KMS-11 (cell line): ENCODE measurements at regions not wholly inside any gene's neighbourhood (a gene's known extent, or its start where the extent isn't known, plus 50 kb on each side); places are given as distances from the start of the nearest gene placed in this dataset.
"Not testable (repeated sequence)": the region's sequence is repeated elsewhere in the genome, so short reads cannot be mapped to it uniquely, and the experiment has no call there.

Experiments used
- H2AFZ ChIP-seq: fragments of 200-600 bp; sonication (generic); 2 replicates; pipeline ENCODE4 v1.6.1; 2016; ENCODE audit warnings: antibody characterized with exemption, mixed run types, low read depth
- H3K27ac ChIP-seq: fragments of 200-600 bp; sonication (generic); 2 replicates; pipeline ENCODE4 v1.6.1; 2016; ENCODE audit warnings: mild to moderate bottlenecking, mixed run types
- H3K27me3 ChIP-seq: fragments of 200-600 bp; sonication (generic); 2 replicates; pipeline ENCODE4 v1.6.1; 2017; ENCODE audit warnings: mild to moderate bottlenecking, low read depth, mixed run types, moderate library complexity; ENCODE audit not compliant: insufficient read depth
- H3K36me3 ChIP-seq: fragments of 200-600 bp; sonication (generic); 2 replicates; pipeline ENCODE4 v1.6.1; 2017; ENCODE audit warnings: mild to moderate bottlenecking, mixed run types; ENCODE audit not compliant: insufficient read depth
- H3K4me1 ChIP-seq: fragments of 200-600 bp; sonication (generic); 2 replicates; pipeline ENCODE4 v1.6.1; 2016; ENCODE audit warnings: mild to moderate bottlenecking, low read depth, mixed run types; ENCODE audit not compliant: poor library complexity, severe bottlenecking
- H3K4me2 ChIP-seq: fragments of 200-600 bp; sonication (generic); 2 replicates; pipeline ENCODE4 v1.7.0; 2016; ENCODE audit warnings: mild to moderate bottlenecking, mixed run types
- H3K4me3 ChIP-seq: fragments of 200-600 bp; sonication (generic); IDR thresholded peaks from 2 replicates; pipeline ENCODE4 v1.6.1; 2017; ENCODE audit warnings: low read depth, low read length, mixed read lengths; ENCODE audit not compliant: insufficient read depth
- H3K79me2 ChIP-seq: fragments of 200-600 bp; sonication (generic); 2 replicates; pipeline ENCODE4 v1.6.1; 2016; ENCODE audit warnings: low read depth, mixed run types; ENCODE audit not compliant: insufficient read depth
- H3K9ac ChIP-seq: fragments of 200-600 bp; sonication (generic); 2 replicates; pipeline ENCODE4 v1.6.1; 2016; ENCODE audit warnings: mild to moderate bottlenecking, mixed run types
- H4K20me1 ChIP-seq: fragments of 200-600 bp; sonication (generic); 2 replicates; pipeline ENCODE4 v1.6.1; 2016; ENCODE audit warnings: mild to moderate bottlenecking, mixed run types; ENCODE audit not compliant: insufficient read depth
- TF ChIP-seq, protein P1 (sequence below): fragments of 200-600 bp; sonication (generic); conservative IDR thresholded peaks from 2 replicates; pipeline ENCODE4 v1.6.1; 2017; ENCODE audit warnings: low read depth, mild to moderate bottlenecking, antibody characterized with exemption, low read length, moderate library complexity, mixed read lengths

DNA sequence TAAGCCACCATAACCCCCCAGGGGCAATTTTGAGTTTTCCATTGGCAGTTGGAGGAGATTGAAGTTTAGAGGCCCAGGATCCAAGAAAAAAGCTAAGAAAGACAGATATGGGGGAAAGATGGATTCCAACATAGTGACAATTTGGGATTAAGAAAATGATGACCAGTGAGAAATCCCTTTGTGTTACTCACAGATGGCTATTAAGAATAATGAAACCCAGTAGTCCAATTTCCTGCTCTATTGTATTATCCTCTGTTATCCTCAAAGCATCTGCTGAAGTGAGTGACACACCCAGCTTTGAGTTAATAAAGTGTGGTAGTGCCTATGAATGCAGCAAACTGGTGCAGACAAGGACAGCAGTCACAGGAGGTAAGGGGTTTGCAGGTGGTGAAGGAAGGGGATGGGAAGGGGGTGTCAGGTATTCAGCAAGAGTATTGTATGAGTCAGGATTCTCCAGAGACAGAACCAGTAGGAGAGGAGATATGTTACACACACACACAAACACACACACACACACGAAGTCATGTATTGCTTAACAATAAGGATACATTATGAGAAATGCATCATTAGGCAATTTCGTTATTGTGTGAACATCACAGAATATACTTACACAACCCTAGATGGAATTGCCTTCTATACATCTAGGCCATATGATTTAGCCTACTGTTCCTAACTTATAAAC is 112.4 kb upstream of the VANGL1 start:
- no peaks in the 10 kb centered on the region for H3K79me2 ChIP-seq
- H3K4me1 ChIP-seq, result no peaks in the 10 kb centered on the region
- H2AFZ ChIP-seq, result no peak overlapping the region
- no peaks in the 10 kb centered on the region for H3K36me3 ChIP-seq
- no peaks in the 10 kb centered on the region for H3K27me3 ChIP-seq
- H4K20me1 ChIP-seq, result no peaks in the 10 kb centered on the region
- H3K4me2 ChIP-seq, result no peak overlapping the region
- H3K4me3 ChIP-seq, result no peak overlapping the region
- TF ChIP-seq, protein P1, sequence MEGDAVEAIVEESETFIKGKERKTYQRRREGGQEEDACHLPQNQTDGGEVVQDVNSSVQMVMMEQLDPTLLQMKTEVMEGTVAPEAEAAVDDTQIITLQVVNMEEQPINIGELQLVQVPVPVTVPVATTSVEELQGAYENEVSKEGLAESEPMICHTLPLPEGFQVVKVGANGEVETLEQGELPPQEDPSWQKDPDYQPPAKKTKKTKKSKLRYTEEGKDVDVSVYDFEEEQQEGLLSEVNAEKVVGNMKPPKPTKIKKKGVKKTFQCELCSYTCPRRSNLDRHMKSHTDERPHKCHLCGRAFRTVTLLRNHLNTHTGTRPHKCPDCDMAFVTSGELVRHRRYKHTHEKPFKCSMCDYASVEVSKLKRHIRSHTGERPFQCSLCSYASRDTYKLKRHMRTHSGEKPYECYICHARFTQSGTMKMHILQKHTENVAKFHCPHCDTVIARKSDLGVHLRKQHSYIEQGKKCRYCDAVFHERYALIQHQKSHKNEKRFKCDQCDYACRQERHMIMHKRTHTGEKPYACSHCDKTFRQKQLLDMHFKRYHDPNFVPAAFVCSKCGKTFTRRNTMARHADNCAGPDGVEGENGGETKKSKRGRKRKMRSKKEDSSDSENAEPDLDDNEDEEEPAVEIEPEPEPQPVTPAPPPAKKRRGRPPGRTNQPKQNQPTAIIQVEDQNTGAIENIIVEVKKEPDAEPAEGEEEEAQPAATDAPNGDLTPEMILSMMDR, result no peak
- H3K9ac ChIP-seq, result no peak overlapping the region
- H3K27ac ChIP-seq, result no peak overlapping the region

DNA sequence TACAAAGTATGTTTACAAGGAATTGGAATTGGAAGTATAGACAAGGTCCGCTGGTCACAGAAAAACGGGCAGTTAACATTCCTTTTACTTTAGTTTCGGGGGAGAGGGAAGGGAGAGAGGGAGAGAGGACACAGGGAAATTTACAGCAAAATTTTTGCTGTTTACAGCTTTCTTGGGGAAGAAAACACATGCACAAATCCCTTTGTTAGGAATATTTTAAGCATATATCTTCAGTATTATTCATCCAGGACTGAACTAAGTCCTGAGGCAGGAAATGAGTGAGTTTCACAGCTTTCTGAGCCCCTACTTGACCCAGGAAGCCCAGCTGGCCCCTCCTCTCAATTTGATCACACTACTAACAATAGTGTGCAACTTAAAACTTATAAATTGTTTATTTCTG is 113.4 kb upstream of the VANGL1 start:
- H3K79me2 ChIP-seq, H3K4me3 ChIP-seq, H2AFZ ChIP-seq, H3K27me3 ChIP-seq, H4K20me1 ChIP-seq, H3K27ac ChIP-seq, H3K4me2 ChIP-seq, H3K36me3 ChIP-seq, H3K4me1 ChIP-seq, H3K9ac ChIP-seq: not testable (repeated sequence)

DNA sequence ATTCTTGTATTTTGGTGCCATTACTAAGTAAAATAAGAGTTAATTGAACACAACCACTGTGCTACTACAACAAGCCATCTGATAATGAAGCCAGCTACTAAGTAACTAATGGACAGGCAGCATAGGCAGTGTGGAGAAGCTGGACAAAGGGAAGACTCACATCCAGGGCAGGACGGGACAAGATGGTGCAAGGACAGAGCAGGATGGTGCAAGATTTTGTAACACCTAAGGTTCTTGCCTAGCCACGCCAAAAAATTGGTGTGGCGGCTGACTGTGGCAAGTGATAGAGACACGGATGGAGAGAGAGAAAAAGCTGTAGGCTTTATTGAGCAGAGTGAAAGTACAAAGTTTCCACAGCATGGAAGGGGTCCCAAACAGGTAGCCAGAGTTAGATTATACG is 114.0 kb upstream of the VANGL1 start:
- H4K20me1 ChIP-seq, result no peaks in the 10 kb centered on the region
- H2AFZ ChIP-seq, result no peak overlapping the region
- no peak overlapping the region for H3K4me3 ChIP-seq
- no peaks in the 10 kb centered on the region for H3K36me3 ChIP-seq
- no peaks in the 10 kb centered on the region for H3K4me1 ChIP-seq
- H3K9ac ChIP-seq, result no peak overlapping the region
- H3K79me2 ChIP-seq, result no peaks in the 10 kb centered on the region
- H3K4me2 ChIP-seq, result no peak overlapping the region
- H3K27me3 ChIP-seq, result no peaks in the 10 kb centered on the region
- no peak overlapping the region for H3K27ac ChIP-seq
- TF ChIP-seq, protein P1, result no peak

DNA sequence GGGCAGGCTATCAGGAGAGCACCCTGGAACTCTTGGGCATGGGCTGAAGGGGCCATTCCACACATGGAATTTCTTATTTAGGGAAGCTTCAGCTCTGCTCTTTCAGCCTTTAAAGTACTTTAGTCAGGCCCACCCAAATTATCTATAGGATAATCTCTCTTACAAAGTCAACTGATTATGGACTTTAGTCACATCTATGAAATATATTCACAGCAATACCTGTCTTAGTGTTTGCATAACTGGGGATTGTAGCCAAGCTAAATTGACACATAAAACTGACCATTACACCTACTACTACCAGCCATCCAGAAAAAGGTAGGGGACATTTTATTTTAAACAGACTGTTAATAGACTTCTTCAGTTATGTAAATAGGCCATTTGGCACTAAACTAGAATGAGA is 114.9 kb upstream of the VANGL1 start:
- no peaks in the 10 kb centered on the region for H3K27me3 ChIP-seq
- no peaks in the 10 kb centered on the region for H3K36me3 ChIP-seq
- TF ChIP-seq, protein P1, result no peak
- no peaks in the 10 kb centered on the region for H3K4me1 ChIP-seq
- H3K9ac ChIP-seq, result no peak overlapping the region
- no peaks in the 10 kb centered on the region for H3K79me2 ChIP-seq
- no peaks in the 10 kb centered on the region for H4K20me1 ChIP-seq
- H2AFZ ChIP-seq, result no peak overlapping the region
- H3K4me3 ChIP-seq, result no peak overlapping the region
- no peak overlapping the region for H3K27ac ChIP-seq
- no peak overlapping the region for H3K4me2 ChIP-seq

- TF ChIP-seq, protein P1, result no peak
- Histone ChIP-seq H3K4me2 (no peak overlapping the region), H3K9ac (no peak overlapping the region), H3K27ac (no peak overlapping the region), H3K27me3 (no peaks in the 10 kb centered on the region), H3K79me2 (no peaks in the 10 kb centered on the region), H2AFZ (no peak overlapping the region), H4K20me1 (no peaks in the 10 kb centered on the region), H3K4me3 (no peak overlapping the region), H3K36me3 (no peaks in the 10 kb centered on the region), H3K4me1 (no peaks in the 10 kb centered on the region)
Observed at GRCh38 chr1:115524236-115524635, 117.5 kb upstream of the VANGL1 start.
